Lower leg skin (tissue), 3 donors: ENCODE measurements at regions not wholly inside any gene's neighbourhood (a gene's known extent, or its start where the extent isn't known, plus 50 kb on each side); places are given as distances from the start of the nearest gene placed in this dataset.

ENCODE experiments used
- CTCF ChIP-seq, 3 donors: fragments of 450-650 bp; IDR thresholded peaks; one replicate each; pipeline ENCODE4 v1.5.1; 2016; ENCODE audit warnings: antibody characterized with exemption in 3 of 3, mild to moderate bottlenecking in 3 of 3, moderate library complexity in 2 of 3
- POLR2A ChIP-seq, 2 donors: fragments of 450-650 bp; IDR thresholded peaks; one replicate each; pipeline ENCODE4 v1.6.1; 2016 to 2017; ENCODE audit warnings: antibody characterized with exemption in 2 of 2, mild to moderate bottlenecking in 1 of 2, moderate library complexity in 1 of 2

DNA sequence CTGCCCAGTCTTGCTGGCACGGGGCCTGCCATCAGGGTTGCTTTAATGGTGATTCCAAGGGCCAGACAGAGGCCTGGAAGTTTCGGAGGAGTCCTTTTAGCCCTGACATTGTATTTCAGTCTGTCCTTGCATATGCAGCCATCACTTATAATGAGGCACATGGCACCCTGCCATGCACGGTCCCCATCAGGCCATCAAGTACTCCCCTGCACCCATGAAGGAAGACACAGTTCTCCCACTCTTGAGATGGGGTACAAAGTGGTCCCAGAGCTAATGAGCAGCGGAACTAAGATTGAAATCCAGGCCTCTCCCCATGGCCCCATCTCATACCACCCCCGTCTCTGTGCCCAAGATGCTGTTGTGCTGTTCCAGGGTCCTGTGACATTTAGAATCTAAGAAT lies 596.6 kb downstream of the PTPRU start:
- TF ChIP-seq CTCF (IDR thresholded peaks at IDR 0.05) (no peak), POLR2A (IDR thresholded peaks at IDR 0.05) (no peak)
